ENCODE measurements at regions not wholly inside any gene's neighbourhood (a gene's known extent, or its start where the extent isn't known, plus 50 kb on each side); places are given as distances from the start of the nearest gene placed in this dataset.

DNA sequence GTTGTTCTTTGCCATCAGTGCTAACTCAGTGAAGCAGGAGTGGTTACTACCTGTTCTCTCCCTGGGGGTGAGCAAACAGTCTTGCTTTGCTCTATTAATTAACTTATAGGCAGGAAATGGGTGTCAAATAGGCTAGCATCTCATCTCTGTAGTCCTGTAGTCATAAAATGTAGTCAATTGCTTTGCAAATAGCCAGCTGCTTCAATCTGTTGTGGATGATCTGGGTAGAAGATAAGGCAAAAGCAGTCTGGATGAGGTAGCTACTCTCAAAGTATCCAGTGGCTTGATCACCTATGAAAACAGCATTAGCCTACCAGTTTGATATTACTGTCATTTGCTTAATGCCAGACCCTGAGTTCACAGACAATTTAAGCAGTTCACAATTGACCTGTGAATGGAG lies 369.0 kb upstream of the TMTC1 start:
- Histone ChIP-seq H3K4me3 (ENCODE audit: severe bottlenecking) (no peak overlapping the region), H3K4me1 (ENCODE audit: insufficient read depth, poor library complexity, severe bottlenecking) (no peaks in the 10 kb centered on the region), H3K36me3 (ENCODE audit: low read depth) (no peaks in the 10 kb centered on the region), H3K9me3 (ENCODE audit: severe bottlenecking) (no peaks in the 10 kb centered on the region), H3K27me3 (ENCODE audit: insufficient read depth, poor library complexity, severe bottlenecking) (no peaks in the 10 kb centered on the region), H3K27ac (ENCODE audit: poor library complexity, severe bottlenecking) (no peak overlapping the region)
- DNase-seq (ENCODE audit: low spot score) (no peak), ATAC-seq (ENCODE audit: low read depth) (no peak)
- TF ChIP-seq, protein P1, sequence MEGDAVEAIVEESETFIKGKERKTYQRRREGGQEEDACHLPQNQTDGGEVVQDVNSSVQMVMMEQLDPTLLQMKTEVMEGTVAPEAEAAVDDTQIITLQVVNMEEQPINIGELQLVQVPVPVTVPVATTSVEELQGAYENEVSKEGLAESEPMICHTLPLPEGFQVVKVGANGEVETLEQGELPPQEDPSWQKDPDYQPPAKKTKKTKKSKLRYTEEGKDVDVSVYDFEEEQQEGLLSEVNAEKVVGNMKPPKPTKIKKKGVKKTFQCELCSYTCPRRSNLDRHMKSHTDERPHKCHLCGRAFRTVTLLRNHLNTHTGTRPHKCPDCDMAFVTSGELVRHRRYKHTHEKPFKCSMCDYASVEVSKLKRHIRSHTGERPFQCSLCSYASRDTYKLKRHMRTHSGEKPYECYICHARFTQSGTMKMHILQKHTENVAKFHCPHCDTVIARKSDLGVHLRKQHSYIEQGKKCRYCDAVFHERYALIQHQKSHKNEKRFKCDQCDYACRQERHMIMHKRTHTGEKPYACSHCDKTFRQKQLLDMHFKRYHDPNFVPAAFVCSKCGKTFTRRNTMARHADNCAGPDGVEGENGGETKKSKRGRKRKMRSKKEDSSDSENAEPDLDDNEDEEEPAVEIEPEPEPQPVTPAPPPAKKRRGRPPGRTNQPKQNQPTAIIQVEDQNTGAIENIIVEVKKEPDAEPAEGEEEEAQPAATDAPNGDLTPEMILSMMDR (IDR thresholded peaks at IDR 0.05; ENCODE audit: poor library complexity, severe bottlenecking), result no peak

DNA sequence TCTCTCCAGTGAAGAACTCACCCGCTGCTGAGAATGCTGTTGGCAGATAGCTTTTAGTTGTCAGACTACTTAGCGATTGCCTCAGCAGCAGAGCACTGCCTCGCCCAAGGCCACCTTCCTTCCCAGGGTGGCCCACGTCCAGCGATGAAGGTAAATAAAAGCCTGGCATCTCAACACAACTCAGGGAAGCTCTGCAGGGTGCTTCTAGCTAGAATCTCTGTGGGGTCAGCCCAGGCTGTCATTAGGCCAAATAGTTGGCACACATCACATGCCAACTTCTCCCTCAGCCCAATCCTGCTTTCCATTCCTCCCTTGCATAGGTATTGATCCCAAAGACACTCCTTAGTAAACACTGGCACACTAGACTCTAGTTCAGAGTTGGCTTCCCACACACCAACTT lies 368.1 kb upstream of the TMTC1 start:
- no peak for ATAC-seq (ENCODE audit: low read depth)
- Histone ChIP-seq H3K4me1 (ENCODE audit: insufficient read depth, poor library complexity, severe bottlenecking) (no peaks in the 10 kb centered on the region), H3K36me3 (ENCODE audit: low read depth) (no peaks in the 10 kb centered on the region), H3K4me3 (ENCODE audit: severe bottlenecking) (no peak overlapping the region), H3K27ac (ENCODE audit: poor library complexity, severe bottlenecking) (no peak overlapping the region), H3K9me3 (ENCODE audit: severe bottlenecking) (no peaks in the 10 kb centered on the region), H3K27me3 (ENCODE audit: insufficient read depth, poor library complexity, severe bottlenecking) (no peaks in the 10 kb centered on the region)
- DNase-seq (ENCODE audit: low spot score), result no peak
- TF ChIP-seq, protein P1 (IDR thresholded peaks at IDR 0.05; ENCODE audit: poor library complexity, severe bottlenecking), result no peak

- Histone ChIP-seq H3K27ac (ENCODE audit: poor library complexity, severe bottlenecking) (no peak overlapping the region), H3K9me3 (ENCODE audit: severe bottlenecking) (no peaks in the 10 kb centered on the region), H3K4me3 (ENCODE audit: severe bottlenecking) (no peak overlapping the region), H3K4me1 (ENCODE audit: insufficient read depth, poor library complexity, severe bottlenecking) (no peaks in the 10 kb centered on the region), H3K27me3 (ENCODE audit: insufficient read depth, poor library complexity, severe bottlenecking) (no peaks in the 10 kb centered on the region), H3K36me3 (ENCODE audit: low read depth) (no peaks in the 10 kb centered on the region)
- TF ChIP-seq, protein P1 (IDR thresholded peaks at IDR 0.05; ENCODE audit: poor library complexity, severe bottlenecking), result no peak
- DNase-seq (ENCODE audit: low spot score), result no peak
- ATAC-seq (ENCODE audit: low read depth), result no peak
Measured at GRCh38 chr12:30146561-30146960, 362.8 kb upstream of the TMTC1 start.

DNA sequence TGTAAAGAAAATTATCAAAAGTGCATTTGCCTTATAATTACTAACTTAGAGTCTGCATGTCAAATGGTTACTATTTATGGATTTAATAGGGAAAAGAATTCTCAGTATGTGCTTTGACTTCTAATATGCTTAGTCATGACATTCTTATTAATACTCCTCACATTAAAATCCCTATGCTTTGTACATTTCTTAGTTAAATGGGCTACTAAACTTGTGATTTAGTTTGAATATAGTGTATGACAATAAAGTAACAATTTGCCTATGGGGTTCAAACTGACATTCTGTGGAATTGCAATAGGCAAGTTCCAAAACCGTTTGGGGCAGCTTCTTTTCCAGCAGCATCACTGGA lies 361.9 kb upstream of the TMTC1 start:
- Histone ChIP-seq H3K27me3 (ENCODE audit: insufficient read depth, poor library complexity, severe bottlenecking) (no peaks in the 10 kb centered on the region), H3K4me3 (ENCODE audit: severe bottlenecking) (no peak overlapping the region), H3K27ac (ENCODE audit: poor library complexity, severe bottlenecking) (no peak overlapping the region), H3K36me3 (ENCODE audit: low read depth) (no peaks in the 10 kb centered on the region), H3K9me3 (ENCODE audit: severe bottlenecking) (no peaks in the 10 kb centered on the region), H3K4me1 (ENCODE audit: insufficient read depth, poor library complexity, severe bottlenecking) (no peaks in the 10 kb centered on the region)
- ATAC-seq (ENCODE audit: low read depth) (no peak), DNase-seq (ENCODE audit: low spot score) (no peak)
- TF ChIP-seq, protein P1 (IDR thresholded peaks at IDR 0.05; ENCODE audit: poor library complexity, severe bottlenecking), result no peak

DNA sequence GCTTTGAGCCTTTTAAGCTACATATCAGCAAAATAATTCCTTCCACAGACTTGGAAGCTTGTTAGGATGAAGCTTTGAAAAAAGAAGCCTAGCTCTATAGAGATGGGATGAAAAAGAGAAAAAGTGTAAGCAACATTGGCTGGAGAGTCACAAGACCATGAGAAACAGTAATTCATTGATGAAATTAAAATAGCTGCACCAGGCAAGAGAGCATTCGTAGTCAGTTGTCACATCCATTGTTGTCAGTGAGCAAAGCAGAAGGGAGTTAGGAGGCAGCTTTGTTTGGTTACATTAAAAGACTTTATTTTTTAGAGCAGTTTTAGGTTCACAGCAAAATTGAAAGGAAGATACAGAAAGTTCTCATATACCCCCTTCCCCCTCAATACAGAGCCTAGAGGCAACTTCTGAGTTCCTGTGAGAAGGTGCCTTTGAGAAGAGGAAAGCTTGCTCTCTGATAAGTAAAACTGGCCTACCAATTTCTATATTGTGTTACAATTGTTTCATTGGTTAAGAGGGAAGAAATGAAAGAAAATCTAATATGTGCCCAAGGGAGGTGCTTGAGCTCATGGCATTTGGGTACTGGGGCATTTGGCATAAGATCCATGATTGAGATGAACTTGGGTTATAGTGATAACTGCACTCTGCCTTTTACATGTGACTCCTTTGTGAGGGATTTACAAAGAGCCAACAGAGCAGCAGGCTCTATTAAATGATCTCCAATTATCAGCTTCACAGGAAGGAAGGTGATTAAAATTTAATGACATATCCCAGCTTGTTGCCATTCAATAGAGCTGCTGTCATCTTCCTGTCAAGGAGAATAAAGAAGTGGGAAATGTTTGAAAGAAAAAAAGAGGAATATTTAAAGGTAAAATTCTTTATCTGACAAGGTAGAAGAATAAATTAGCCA lies 361.3 kb upstream of the TMTC1 start:
- no peaks in the 10 kb centered on the region for H3K9me3 ChIP-seq (ENCODE audit: severe bottlenecking)
- DNase-seq (ENCODE audit: low spot score), result no peak
- H3K4me3 ChIP-seq (ENCODE audit: severe bottlenecking), result no peak overlapping the region

More for the DNA sequence above, 361.3 kb upstream of the TMTC1 start:
- TF ChIP-seq, protein P1 (IDR thresholded peaks at IDR 0.05; ENCODE audit: poor library complexity, severe bottlenecking), result no peak
- Histone ChIP-seq H3K27me3 (ENCODE audit: insufficient read depth, poor library complexity, severe bottlenecking) (no peaks in the 10 kb centered on the region), H3K27ac (ENCODE audit: poor library complexity, severe bottlenecking) (no peak overlapping the region), H3K4me1 (ENCODE audit: insufficient read depth, poor library complexity, severe bottlenecking) (no peaks in the 10 kb centered on the region), H3K36me3 (ENCODE audit: low read depth) (no peaks in the 10 kb centered on the region)
- ATAC-seq (ENCODE audit: low read depth), result no peak

Data from RWPE2 (cell line).